Mesodermal cell (in vitro differentiated cells): ENCODE measurements at regions not wholly inside any gene's neighbourhood (a gene's known extent, or its start where the extent isn't known, plus 50 kb on each side); places are given as distances from the start of the nearest gene placed in this dataset.

ENCODE experiments used
- H3K27ac ChIP-seq: 2 replicates; pipeline ENCODE4 v1.7.0; 2013; ENCODE audit warnings: mild to moderate bottlenecking, low read depth, low read length, moderate library complexity; ENCODE audit not compliant: severe bottlenecking
- H3K36me3 ChIP-seq: 2 replicates; pipeline ENCODE4 v1.7.1; 2013; ENCODE audit warnings: mild to moderate bottlenecking, low read length, moderate library complexity; ENCODE audit not compliant: control insufficient read depth, insufficient read depth
- H3K4me1 ChIP-seq: one replicate; pipeline ENCODE4 v1.7.1; 2013; ENCODE audit warnings: mild to moderate bottlenecking, low read length; ENCODE audit not compliant: insufficient read depth, control insufficient read depth, poor library complexity, severe bottlenecking
- H3K4me3 ChIP-seq: 2 replicates; pipeline ENCODE4 v1.7.0; 2013; ENCODE audit warnings: low read length, control low read depth, mild to moderate bottlenecking; ENCODE audit not compliant: insufficient read depth, poor library complexity, severe bottlenecking; ENCODE audit errors: extremely low read depth
- H3K9me3 ChIP-seq: 2 replicates; pipeline ENCODE4 v1.7.1; 2013; ENCODE audit warnings: mild to moderate bottlenecking, low read length, moderate library complexity; ENCODE audit not compliant: control insufficient read depth
- WGBS, 2 experiments: methylation state at CpG; one replicate each; pipeline ENCODE4 v1.1.5; 2013; ENCODE audit warnings: missing lambda C conversion rate in 2 of 2; ENCODE audit not compliant: insufficient coverage in 2 of 2; 5-methylcytosine and 5-hydroxymethylcytosine counted together

DNA sequence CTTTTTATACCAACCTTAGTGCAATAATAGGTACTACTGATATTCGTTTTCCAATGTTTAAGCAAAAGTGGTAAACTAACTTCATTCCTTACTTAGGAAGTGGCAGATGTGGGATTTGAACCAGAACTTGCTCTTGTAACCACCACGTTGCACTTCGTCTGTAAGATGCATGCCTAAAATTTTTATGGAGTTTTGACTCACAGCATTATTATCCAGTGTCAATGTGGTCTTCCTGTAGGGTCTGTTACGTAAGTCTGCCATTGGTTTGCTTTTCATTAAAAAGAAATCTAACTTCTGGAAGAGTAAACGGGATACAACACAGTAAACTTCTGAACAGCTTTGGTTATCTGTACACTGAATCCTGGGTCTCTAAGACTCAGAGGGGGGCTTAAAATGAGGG is 521.0 kb upstream of the WWC1 start:
- 82 to 94% methylated on average over 2 to 5 of the region's 5 CpGs for whole genome bisulfite sequencing, 2 experiments
- no peaks in the 10 kb centered on the region for H3K4me1 ChIP-seq
- no peaks in the 10 kb centered on the region for H3K36me3 ChIP-seq
- H3K27ac ChIP-seq: no peak overlapping the region
- no peaks in the 10 kb centered on the region for H3K9me3 ChIP-seq
- H3K4me3 ChIP-seq: no peak overlapping the region

DNA sequence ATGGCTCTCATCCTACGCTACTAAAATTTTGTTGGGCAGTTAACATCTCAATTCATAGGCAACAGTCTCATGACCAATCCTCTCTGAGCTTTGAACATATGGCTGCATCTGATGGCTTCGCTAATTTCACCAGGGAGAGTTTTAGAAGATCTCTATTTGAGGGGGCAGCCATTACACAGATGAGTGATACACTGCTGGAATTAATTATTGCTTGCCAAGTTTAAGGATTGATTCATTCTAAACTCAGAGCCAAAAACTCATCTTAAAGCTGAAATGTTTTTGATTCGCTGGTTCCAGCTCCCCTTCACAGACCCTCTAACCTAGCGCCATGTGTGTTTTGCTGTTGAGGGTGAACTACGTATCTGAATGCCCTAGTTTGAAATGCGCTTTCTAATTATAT is 519.9 kb upstream of the WWC1 start:
- H3K4me3 ChIP-seq: no peak overlapping the region
- no peak overlapping the region for H3K27ac ChIP-seq
- no peaks in the 10 kb centered on the region for H3K9me3 ChIP-seq
- 94 to 100% methylated on average over 1 to 3 of the region's 6 CpGs for WGBS, 2 experiments
- no peaks in the 10 kb centered on the region for H3K36me3 ChIP-seq
- no peaks in the 10 kb centered on the region for H3K4me1 ChIP-seq

DNA sequence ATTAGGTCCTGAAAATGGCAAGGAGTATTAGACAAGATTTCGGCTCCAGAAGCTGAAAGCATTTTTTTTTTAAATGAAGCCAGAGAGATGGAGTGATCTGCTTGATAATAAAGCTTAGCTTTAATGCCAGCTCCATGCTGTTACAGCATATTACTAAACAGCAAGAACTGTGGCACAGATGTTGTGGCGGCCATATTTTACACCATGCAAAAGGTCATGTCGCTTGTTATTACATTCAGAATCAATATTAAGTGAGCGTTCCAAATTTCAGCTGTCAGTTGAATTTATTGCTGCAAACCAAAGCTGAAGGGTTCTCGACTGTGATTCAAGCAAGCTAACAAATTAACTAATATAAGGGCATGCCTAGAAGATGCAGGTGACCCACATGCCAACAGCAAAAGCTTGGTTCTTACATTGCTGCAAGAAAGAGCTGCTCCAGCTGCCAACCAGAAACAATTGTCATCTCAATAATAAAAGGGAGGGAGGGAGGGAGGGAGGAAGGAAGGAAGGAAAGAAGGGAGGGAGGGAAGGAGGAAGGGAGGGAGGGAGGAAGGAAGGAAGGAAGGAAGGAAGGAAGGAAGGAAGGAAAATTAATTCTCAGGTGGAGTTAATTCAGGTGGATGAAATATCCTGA is 517.7 kb upstream of the WWC1 start:
- no peaks in the 10 kb centered on the region for H3K9me3 ChIP-seq
- H3K36me3 ChIP-seq: no peaks in the 10 kb centered on the region
- 90 to 97% methylated on average over 3 to 4 of the region's 5 CpGs for WGBS, 2 experiments
- H3K4me1 ChIP-seq: no peaks in the 10 kb centered on the region
- H3K27ac ChIP-seq: no peak overlapping the region
- no peak overlapping the region for H3K4me3 ChIP-seq

DNA sequence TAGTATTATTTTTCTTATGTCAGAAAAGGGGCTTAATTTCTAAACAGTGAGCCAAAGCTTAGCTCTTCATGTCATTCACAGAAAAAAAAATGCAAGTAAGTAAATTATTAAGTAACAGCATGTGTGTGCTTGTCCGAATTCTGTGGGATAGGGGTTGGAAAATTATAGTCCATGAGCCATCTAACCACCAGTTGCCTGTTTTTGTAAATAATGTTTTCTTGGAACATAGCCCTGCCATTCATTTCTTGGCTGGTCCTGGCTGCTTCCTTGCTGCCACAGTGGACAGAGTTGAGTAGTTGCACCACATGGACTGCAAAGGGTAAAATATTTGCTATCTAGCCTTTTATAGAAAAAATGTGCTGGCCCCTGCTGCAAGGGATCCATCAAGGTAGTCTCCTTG is 513.7 kb upstream of the WWC1 start:
- Histone ChIP-seq H3K9me3 (no peaks in the 10 kb centered on the region), H3K4me1 (no peaks in the 10 kb centered on the region), H3K36me3 (no peaks in the 10 kb centered on the region), H3K27ac (no peak overlapping the region), H3K4me3 (no peak overlapping the region)
- WGBS, 2 experiments: no CpG with 5 or more reads among the region's 1 CpG

GRCh38 chr5:167778228-167778627 is 513.2 kb upstream of the WWC1 start:
- H3K4me1 ChIP-seq: no peaks in the 10 kb centered on the region
- H3K36me3 ChIP-seq: no peaks in the 10 kb centered on the region
- H3K4me3 ChIP-seq: no peak overlapping the region
- no peaks in the 10 kb centered on the region for H3K9me3 ChIP-seq
- WGBS, 2 experiments: 80% methylated on average over 1 of the region's 2 CpGs; no CpG with 5 or more reads in 1 of the 2 experiments
- H3K27ac ChIP-seq: no peak overlapping the region

DNA sequence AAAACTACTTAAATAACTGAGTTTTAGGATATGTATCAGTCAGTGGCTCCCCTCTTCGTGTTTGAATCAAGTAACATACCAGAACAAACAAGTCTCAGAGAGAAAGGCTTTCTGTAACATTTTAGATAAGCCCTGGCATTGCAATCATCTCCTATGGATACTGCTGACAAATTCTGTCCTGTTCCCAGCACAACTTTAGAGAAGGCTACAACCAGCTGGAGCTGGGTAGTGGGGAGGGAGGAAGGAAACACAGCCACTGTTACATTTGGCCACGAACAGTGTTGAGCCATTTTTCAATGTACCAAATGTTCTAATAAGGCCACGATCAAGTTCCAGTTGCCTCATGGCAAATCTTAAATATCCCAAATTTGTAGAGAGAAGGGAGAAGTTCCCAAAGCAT is 511.8 kb upstream of the WWC1 start:
- H3K4me3 ChIP-seq: no peak overlapping the region
- 86% methylated on average over 1 of the region's 3 CpGs; no CpG with 5 or more reads in 1 of the 2 experiments for WGBS, 2 experiments
- no peak overlapping the region for H3K27ac ChIP-seq
- H3K4me1 ChIP-seq: no peaks in the 10 kb centered on the region
- no peaks in the 10 kb centered on the region for H3K36me3 ChIP-seq
- no peaks in the 10 kb centered on the region for H3K9me3 ChIP-seq

GRCh38 chr5:167780177-167780576 is 511.3 kb upstream of the WWC1 start:
- WGBS, 2 experiments: 95 to 99% methylated on average over 5 to 6 of the region's 6 CpGs
- Histone ChIP-seq H3K36me3 (no peaks in the 10 kb centered on the region), H3K4me3 (no peak overlapping the region), H3K9me3 (no peaks in the 10 kb centered on the region), H3K4me1 (no peaks in the 10 kb centered on the region), H3K27ac (no peak overlapping the region)

DNA sequence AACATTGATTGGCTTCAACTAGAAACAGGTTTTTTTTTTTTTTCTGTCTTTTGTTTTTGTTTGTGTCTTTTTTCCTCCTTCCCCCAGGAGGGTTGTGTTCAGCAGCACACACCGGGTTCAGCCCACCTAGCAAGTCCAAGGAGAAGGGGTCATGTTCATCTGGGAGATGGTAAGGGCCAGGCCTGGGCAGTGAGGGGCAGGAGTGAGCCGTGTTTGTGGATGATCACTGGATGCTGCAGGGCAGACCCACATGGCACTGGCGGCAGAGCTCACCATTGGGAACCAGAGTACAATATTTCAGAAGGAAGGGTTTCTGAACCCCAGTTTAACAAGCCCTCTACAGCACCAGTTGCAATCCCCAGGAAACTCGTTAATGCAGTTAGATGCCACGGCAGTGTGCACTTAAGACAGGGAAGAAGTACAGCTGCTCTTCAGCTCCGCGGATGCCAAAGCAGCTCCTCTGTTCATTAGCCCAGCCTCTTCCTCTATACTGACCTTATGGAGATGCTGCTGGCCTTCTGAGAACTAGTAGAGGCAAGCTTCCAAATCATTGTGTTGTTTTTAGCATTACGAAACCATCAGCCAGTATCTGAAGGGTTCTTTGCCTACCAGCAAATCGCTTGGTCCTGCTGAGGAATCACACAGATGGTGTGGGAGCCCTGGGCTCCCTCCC is 508.2 kb upstream of the WWC1 start:
- Histone ChIP-seq H3K36me3 (no peaks in the 10 kb centered on the region), H3K4me3 (no peak overlapping the region), H3K27ac (no peak overlapping the region), H3K9me3 (no peaks in the 10 kb centered on the region), H3K4me1 (no peaks in the 10 kb centered on the region)
- WGBS, 2 experiments: 93 to 95% methylated on average over 6 to 8 of the region's 9 CpGs

- no peak overlapping the region for H3K4me3 ChIP-seq
- WGBS, 2 experiments: no CpG with 5 or more reads among the region's 2 CpGs
- no peaks in the 10 kb centered on the region for H3K36me3 ChIP-seq
- no peaks in the 10 kb centered on the region for H3K4me1 ChIP-seq
- H3K27ac ChIP-seq: no peak overlapping the region
- no peaks in the 10 kb centered on the region for H3K9me3 ChIP-seq
These were observed 506.3 kb upstream of the WWC1 start for GRCh38 chr5:167785106-167785505.

GRCh38 chr5:167785901-167786300 is 505.5 kb upstream of the WWC1 start:
- 89 to 100% methylated on average over 1 of the region's 1 CpG for WGBS, 2 experiments
- Histone ChIP-seq H3K4me3 (no peak overlapping the region), H3K9me3 (no peaks in the 10 kb centered on the region), H3K4me1 (no peaks in the 10 kb centered on the region), H3K27ac (no peak overlapping the region), H3K36me3 (no peaks in the 10 kb centered on the region)

GRCh38 chr5:167786871-167787578 is 504.4 kb upstream of the WWC1 start:
- Histone ChIP-seq H3K4me1 (no peaks in the 10 kb centered on the region), H3K9me3 (no peaks in the 10 kb centered on the region), H3K36me3 (no peaks in the 10 kb centered on the region), H3K27ac (no peak overlapping the region), H3K4me3 (no peak overlapping the region)
- WGBS, 2 experiments: 94 to 100% methylated on average over 1 to 2 of the region's 2 CpGs
